Activated T-cell treated with anti-CD3 and anti-CD28 coated beads, Interleukin-2, amount 50 U/mL, for 24 hours (primary cell): ENCODE measurements at regions not wholly inside any gene's neighbourhood (a gene's known extent, or its start where the extent isn't known, plus 50 kb on each side); places are given as distances from the start of the nearest gene placed in this dataset.

Source experiments
- DNase-seq: peaks from one replicate; pipeline ENCODE4 v3.0.0-alpha.2; 2020
- H3K27ac Mint-ChIP-seq: 2 replicates; pipeline ENCODE4 v1.8.0; 2020; ENCODE audit warnings: mild to moderate bottlenecking, mixed read lengths
- H3K27me3 Mint-ChIP-seq: 2 replicates; pipeline ENCODE4 v1.8.0; 2020; ENCODE audit warnings: mixed read lengths
- H3K36me3 Mint-ChIP-seq: 2 replicates; pipeline ENCODE4 v1.8.0; 2020; ENCODE audit warnings: low read depth, mixed read lengths
- H3K4me1 Mint-ChIP-seq: 2 replicates; pipeline ENCODE4 v1.8.0; 2020; ENCODE audit warnings: low read depth, mixed read lengths
- H3K4me3 Mint-ChIP-seq: 2 replicates; pipeline ENCODE4 v1.8.0; 2020; ENCODE audit warnings: mild to moderate bottlenecking, moderate library complexity, mixed read lengths
- H3K9me3 Mint-ChIP-seq: 2 replicates; pipeline ENCODE4 v1.8.0; 2020; ENCODE audit warnings: mixed read lengths

DNA sequence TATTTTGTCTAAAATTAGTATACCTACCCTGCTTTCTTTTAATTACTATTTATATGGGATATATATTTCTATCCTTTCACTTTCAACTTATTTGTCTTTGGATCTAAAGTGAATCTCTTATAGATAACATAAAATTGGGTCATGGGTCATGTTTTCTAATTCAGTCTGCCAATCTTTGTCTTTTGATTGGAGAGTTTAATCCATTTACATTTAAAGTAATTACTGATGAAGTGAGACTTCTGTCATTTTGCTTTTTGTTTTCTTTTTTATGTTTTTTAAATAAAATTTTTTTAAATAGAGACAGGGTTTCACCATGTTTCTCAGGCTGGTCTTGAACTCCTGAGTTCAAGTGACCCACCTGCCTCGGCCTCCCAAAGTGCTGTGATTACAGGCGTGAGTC is 50.5 kb upstream of the PRDM1 start:
- no peak overlapping the region for H3K27ac Mint-ChIP-seq
- peaks cover 3% of the 10 kb centered on the region for H3K36me3 Mint-ChIP-seq
- peaks cover 6% of the 10 kb centered on the region for H3K9me3 Mint-ChIP-seq
- no peak overlapping the region for H3K4me3 Mint-ChIP-seq
- DNase-seq: no peak
- no peaks in the 10 kb centered on the region for H3K27me3 Mint-ChIP-seq
- peaks cover 22% of the 10 kb centered on the region for H3K4me1 Mint-ChIP-seq

GRCh38 chr6:106033806-106034205 is 52.3 kb upstream of the PRDM1 start:
- H3K4me1 Mint-ChIP-seq: peaks cover 22% of the 10 kb centered on the region
- no peak for DNase-seq
- H3K27me3 Mint-ChIP-seq: peaks cover 2% of the 10 kb centered on the region
- H3K36me3 Mint-ChIP-seq: peaks cover 3% of the 10 kb centered on the region
- no peak overlapping the region for H3K27ac Mint-ChIP-seq
- peaks cover 6% of the 10 kb centered on the region for H3K9me3 Mint-ChIP-seq
- no peak overlapping the region for H3K4me3 Mint-ChIP-seq

DNA sequence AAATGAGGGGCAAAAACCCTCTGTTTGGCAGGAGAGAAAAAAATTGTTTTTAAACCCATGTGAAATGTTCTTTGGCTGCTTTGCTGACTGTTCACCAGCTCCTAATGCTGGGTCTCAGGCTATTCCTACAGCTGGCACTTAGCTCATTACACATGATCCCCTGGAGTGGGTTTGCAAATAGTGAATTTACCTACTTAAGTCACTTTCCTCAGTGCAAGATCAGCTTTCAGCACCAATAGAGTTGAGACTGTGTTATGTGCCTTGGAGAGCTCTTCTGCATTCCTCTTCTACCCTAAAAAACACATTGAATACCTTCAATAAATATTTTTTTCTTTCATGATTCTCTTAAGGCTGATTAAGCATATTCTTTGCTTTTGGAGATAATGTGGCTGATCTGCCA is 58.4 kb upstream of the PRDM1 start:
- H3K4me3 Mint-ChIP-seq: no peak overlapping the region
- peaks cover 16% of the 10 kb centered on the region for H3K27me3 Mint-ChIP-seq
- H3K9me3 Mint-ChIP-seq: no peaks in the 10 kb centered on the region
- no peaks in the 10 kb centered on the region for H3K36me3 Mint-ChIP-seq
- no peak for DNase-seq
- H3K27ac Mint-ChIP-seq: no peak overlapping the region
- peaks cover 10% of the 10 kb centered on the region for H3K4me1 Mint-ChIP-seq

DNA sequence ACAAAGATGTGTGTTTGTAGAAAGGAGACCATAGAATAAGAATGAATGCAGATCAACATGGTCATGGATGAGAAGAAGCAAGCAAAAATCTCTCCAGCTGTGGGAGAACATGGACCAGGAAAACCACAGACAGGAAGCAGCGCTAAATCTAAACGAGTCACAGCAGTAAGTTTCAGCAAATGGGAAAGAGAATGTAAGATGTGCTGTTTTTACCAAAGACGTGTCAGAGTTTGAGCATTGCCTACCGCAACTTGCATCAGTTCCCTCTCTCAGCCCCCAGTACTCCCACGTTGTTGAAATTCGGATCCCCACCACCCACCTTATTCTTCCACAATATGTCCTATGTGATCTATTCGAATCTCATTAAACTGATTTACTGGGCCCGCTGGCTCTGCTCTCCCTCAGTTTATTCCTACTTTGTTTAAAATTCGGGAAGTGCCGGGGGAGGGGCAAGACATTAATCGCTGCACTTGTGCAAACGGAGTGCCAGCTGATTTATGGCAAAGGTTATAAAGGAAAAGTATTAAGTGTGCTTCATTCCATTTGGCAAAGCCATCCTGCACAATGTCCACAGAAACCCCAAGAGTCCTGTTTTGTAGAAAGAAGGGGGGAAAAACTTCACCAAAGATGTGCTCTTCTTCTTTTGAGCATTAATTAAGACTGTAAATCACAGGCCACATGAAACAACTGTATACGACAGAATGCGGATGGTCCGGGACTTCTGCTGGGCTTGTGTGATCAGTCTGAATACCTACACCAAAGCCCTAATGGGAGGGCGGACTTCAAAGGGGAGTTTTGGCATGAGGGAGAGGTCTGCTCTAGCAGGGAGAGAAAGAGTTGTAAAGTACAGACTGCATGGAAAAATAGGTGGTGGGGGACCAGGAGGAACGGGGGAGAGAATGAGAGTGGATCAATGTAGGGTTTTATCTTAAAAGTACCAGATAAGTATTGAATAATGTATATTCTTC is 59.1 kb upstream of the PRDM1 start:
- Mint-ChIP-seq H3K4me1 (peaks cover 10% of the 10 kb centered on the region), H3K36me3 (no peaks in the 10 kb centered on the region), H3K27ac (no peak overlapping the region), H3K27me3 (peaks cover 16% of the 10 kb centered on the region), H3K9me3 (no peaks in the 10 kb centered on the region), H3K4me3 (no peak overlapping the region)
- no peak for DNase-seq

- Mint-ChIP-seq H3K36me3 (no peaks in the 10 kb centered on the region), H3K27me3 (peaks cover 16% of the 10 kb centered on the region), H3K9me3 (no peaks in the 10 kb centered on the region), H3K27ac (no peak overlapping the region), H3K4me1 (peaks cover 10% of the 10 kb centered on the region), H3K4me3 (no peak overlapping the region)
- no peak for DNase-seq
Observed at GRCh38 chr6:106025655-106026054, 60.5 kb upstream of the PRDM1 start.

DNA sequence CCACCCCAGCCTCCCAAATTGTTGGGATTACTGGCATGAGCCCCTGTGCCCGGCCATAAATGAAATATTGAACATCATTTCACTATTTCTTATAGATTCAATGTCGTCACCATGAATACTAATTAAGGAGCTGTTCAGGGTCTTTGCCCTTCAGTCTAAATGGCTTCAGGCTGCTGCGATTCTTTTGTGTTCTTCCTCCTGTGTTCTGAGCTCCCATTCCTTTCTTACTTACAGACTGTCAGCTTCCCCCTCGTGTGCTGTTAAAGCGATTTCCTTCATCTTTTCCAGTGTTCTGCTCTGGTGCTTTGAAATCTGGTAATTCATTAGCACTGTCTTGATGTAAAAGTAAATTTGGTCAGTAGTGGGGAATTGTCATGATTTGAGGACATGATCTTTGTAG is 63.3 kb upstream of the PRDM1 start:
- Mint-ChIP-seq H3K4me3 (no peak overlapping the region), H3K27ac (no peak overlapping the region), H3K27me3 (peaks cover 14% of the 10 kb centered on the region), H3K36me3 (no peaks in the 10 kb centered on the region), H3K4me1 (peaks cover 10% of the 10 kb centered on the region), H3K9me3 (no peaks in the 10 kb centered on the region)
- DNase-seq: no peak

DNA sequence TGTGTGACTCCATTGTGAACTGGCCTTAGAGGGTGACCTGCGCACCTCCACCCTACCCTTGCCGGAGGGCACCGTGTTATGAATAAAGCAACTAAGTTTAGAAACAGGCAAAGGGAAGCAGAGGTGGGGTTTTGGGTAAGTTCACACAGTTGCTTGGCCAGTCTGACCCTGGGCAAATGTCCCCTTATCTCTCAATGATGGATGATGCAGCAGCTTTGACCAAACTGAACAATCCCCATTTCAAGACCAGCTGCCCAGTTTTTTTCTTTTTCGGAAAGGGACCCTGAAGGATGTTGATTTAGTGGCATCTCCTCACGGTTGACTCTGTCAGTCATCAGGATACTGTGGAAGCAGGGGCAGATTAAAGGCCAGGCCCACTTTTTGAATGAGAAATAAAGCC is 68.7 kb upstream of the PRDM1 start:
- no peak overlapping the region for H3K4me3 Mint-ChIP-seq
- H3K9me3 Mint-ChIP-seq: no peaks in the 10 kb centered on the region
- H3K4me1 Mint-ChIP-seq: no peaks in the 10 kb centered on the region
- H3K36me3 Mint-ChIP-seq: no peaks in the 10 kb centered on the region
- no peak overlapping the region for H3K27ac Mint-ChIP-seq
- DNase-seq: no peak
- H3K27me3 Mint-ChIP-seq: peaks cover 11% of the 10 kb centered on the region

DNA sequence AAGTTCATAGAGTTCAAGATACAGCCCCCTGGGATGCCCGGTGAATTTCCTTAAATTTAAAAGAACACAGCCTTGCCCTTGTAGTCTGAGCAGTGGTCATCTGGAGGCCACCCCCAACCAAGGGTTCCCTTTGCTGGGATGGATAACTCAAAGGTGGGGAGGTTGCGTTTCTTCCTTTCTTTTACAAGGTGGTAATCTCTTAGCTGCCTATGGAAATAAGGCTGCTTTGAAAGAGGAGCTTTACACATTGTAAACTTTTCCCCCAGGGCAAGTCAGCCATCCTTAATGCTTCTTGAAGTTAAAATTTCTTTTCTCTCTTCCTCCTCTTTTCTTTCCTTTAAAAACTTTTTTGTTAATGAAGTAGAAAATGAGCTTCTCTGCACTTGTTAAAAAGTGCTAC is 71.2 kb upstream of the PRDM1 start:
- Mint-ChIP-seq H3K4me3 (no peak overlapping the region), H3K4me1 (no peaks in the 10 kb centered on the region), H3K9me3 (no peaks in the 10 kb centered on the region), H3K27ac (no peak overlapping the region), H3K36me3 (no peaks in the 10 kb centered on the region), H3K27me3 (peaks cover 11% of the 10 kb centered on the region)
- no peak for DNase-seq

GRCh38 chr6:106011476-106011875 is 74.7 kb upstream of the PRDM1 start:
- Mint-ChIP-seq H3K36me3 (no peaks in the 10 kb centered on the region), H3K4me1 (no peaks in the 10 kb centered on the region), H3K9me3 (no peaks in the 10 kb centered on the region), H3K27me3 (peaks cover 8% of the 10 kb centered on the region), H3K4me3 (no peak overlapping the region), H3K27ac (no peak overlapping the region)
- DNase-seq: no peak

- H3K4me3 Mint-ChIP-seq: no peak overlapping the region
- peaks cover 42% of the 10 kb centered on the region for H3K27me3 Mint-ChIP-seq
- no peak for DNase-seq
- no peak overlapping the region for H3K27ac Mint-ChIP-seq
- H3K36me3 Mint-ChIP-seq: no peaks in the 10 kb centered on the region
- no peaks in the 10 kb centered on the region for H3K4me1 Mint-ChIP-seq
- H3K9me3 Mint-ChIP-seq: no peaks in the 10 kb centered on the region
Observed at GRCh38 chr6:106005954-106006353, 80.2 kb upstream of the PRDM1 start.

DNA sequence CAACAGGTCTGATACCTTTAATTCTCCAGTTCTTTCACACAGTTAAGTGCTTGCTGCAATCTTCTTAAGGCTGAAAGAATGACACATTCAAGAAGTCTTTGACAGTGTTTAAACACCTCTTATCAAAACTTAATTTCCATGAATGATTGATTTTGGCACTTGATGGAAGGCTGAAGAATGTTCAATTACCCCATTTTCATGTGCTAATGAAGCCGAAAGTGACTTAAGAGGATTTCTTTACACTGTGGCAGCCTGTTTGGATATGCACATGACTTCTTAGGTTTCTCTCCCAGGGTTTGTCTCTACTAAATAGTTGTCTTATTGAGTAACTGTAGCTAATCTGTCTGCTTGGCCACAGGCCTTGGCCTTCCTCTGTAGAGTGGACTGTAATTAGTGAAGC is 81.1 kb upstream of the PRDM1 start:
- no peak for DNase-seq
- Mint-ChIP-seq H3K27me3 (peaks cover 47% of the 10 kb centered on the region), H3K27ac (no peak overlapping the region), H3K36me3 (no peaks in the 10 kb centered on the region), H3K4me1 (no peaks in the 10 kb centered on the region), H3K9me3 (no peaks in the 10 kb centered on the region), H3K4me3 (no peak overlapping the region)

DNA sequence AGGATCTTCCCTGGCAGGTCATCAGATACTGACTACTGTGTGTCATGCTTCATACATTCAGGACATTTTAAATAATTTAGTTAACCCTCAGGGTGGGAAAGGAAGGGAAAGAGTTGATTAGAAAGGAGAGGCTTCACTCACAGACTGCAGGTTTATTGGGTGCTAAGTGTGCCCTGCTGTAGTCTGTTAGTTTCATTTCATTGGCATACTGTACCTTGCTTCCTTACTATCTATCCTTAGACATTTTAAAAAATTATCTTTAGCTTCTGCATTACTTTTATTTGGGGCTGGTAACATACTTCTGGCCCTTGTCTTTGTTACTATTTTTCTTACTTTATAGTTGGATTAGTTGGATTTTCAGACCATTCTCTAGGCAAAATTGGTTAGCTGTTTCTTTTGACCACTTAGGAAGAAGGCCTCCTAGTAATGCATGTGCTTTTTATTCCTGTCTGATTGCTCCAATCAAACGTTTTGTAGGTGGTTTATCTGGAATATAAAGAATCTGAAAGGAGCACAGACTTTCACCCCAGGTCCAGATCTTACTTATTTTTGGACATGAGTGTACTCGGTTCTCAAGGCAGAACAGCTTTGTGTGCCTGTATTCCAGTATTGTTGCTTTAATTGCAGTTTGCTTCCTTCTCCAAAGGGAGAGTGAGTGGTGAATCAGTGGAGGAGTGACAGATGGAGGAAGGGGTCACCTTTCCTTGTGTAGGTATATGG is 82.7 kb upstream of the PRDM1 start:
- Mint-ChIP-seq H3K9me3 (no peaks in the 10 kb centered on the region), H3K4me1 (no peaks in the 10 kb centered on the region), H3K36me3 (no peaks in the 10 kb centered on the region), H3K27me3 (peaks cover 48% of the 10 kb centered on the region), H3K27ac (no peak overlapping the region), H3K4me3 (no peak overlapping the region)
- no peak for DNase-seq

GRCh38 chr6:106002005-106002404 is 84.1 kb upstream of the PRDM1 start:
- no peak overlapping the region for H3K4me3 Mint-ChIP-seq
- no peaks in the 10 kb centered on the region for H3K36me3 Mint-ChIP-seq
- H3K27ac Mint-ChIP-seq: no peak overlapping the region
- no peak for DNase-seq
- no peaks in the 10 kb centered on the region for H3K9me3 Mint-ChIP-seq
- H3K4me1 Mint-ChIP-seq: no peaks in the 10 kb centered on the region
- peaks cover 59% of the 10 kb centered on the region for H3K27me3 Mint-ChIP-seq

DNA sequence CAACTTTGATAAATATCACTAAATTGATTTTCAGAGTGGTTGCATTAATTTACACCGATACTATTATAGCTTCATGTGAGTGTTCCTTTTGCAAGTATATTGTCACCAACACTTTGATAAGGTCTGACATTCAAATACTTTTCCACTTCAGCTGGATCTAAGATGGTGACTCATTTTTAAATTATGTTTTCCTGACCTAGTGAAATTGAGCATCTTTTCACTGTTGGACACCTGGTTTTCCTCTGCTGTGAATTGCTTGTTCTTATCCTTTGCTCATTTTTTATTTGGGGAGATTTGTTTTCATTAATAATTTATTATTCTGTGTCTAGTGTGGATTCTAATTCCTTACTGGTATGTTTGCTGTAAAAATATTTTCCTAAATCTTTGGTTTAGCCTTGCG is 85.2 kb upstream of the PRDM1 start:
- Mint-ChIP-seq H3K36me3 (no peaks in the 10 kb centered on the region), H3K4me3 (no peak overlapping the region), H3K9me3 (no peaks in the 10 kb centered on the region), H3K27me3 (peaks cover 59% of the 10 kb centered on the region), H3K27ac (no peak overlapping the region), H3K4me1 (no peaks in the 10 kb centered on the region)
- no peak for DNase-seq

DNA sequence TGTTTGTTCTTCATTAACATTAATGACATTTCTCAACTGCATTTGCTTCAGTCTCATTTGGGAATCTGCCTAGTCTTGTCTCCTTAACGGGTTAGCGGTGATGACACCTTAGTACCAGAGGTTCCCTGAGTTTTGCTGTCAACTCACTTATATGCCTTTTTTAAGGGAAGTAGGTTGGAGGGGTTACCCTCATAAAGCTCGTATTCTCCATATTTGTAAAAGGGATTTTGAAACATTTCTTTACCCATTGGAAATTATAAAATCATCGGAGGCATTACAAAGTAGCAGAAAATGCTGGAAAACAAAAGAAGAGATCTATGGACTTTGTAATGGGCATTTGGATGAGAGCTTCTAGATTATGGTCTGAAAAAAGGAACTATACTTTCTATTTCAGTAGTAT is 88.7 kb upstream of the PRDM1 start:
- H3K27ac Mint-ChIP-seq: no peak overlapping the region
- H3K4me3 Mint-ChIP-seq: no peak overlapping the region
- peaks cover 26% of the 10 kb centered on the region for H3K4me1 Mint-ChIP-seq
- H3K9me3 Mint-ChIP-seq: no peaks in the 10 kb centered on the region
- peaks cover 71% of the 10 kb centered on the region for H3K27me3 Mint-ChIP-seq
- no peak for DNase-seq
- H3K36me3 Mint-ChIP-seq: peaks cover 1% of the 10 kb centered on the region
